ENCODE measurements at regions not wholly inside any gene's neighbourhood (a gene's known extent, or its start where the extent isn't known, plus 50 kb on each side); places are given as distances from the start of the nearest gene placed in this dataset.

GRCh38 chr2:8569332-8569930, 112.4 kb upstream of the ID2 start:
- TF ChIP-seq TAF1 (IDR thresholded peaks at IDR 0.05; ENCODE audit: low read depth) (no peak), FOXM1 (IDR thresholded peaks at IDR 0.05; ENCODE audit: borderline replicate concordance, low read depth) (no peak)
